Lower leg skin (tissue), 4 donors: ENCODE measurements at regions not wholly inside any gene's neighbourhood (a gene's known extent, or its start where the extent isn't known, plus 50 kb on each side); places are given as distances from the start of the nearest gene placed in this dataset.
"Not testable (repeated sequence)": the region's sequence is repeated elsewhere in the genome, so short reads cannot be mapped to it uniquely, and the experiment has no call there.

ENCODE experiments used
- DNase-seq, 2 donors: peaks; one replicate each; pipeline ENCODE4 v3.0.0-alpha.2; 2019; ENCODE audit warnings: low spot score in 2 of 2
- H3K4me3 ChIP-seq: fragments of 200-600 bp; sonication (generic); 2 replicates; pipeline ENCODE4 v1.5.1; 2017; ENCODE audit warnings: mild to moderate bottlenecking, low read depth; ENCODE audit not compliant: poor library complexity, severe bottlenecking
- CTCF ChIP-seq, 3 donors: fragments of 450-650 bp; IDR thresholded peaks; one replicate each; pipeline ENCODE4 v1.5.1; 2016; ENCODE audit warnings: antibody characterized with exemption in 3 of 3, mild to moderate bottlenecking in 3 of 3, moderate library complexity in 2 of 3
- POLR2A ChIP-seq, 2 donors: fragments of 450-650 bp; IDR thresholded peaks; one replicate each; pipeline ENCODE4 v1.6.1; 2016 to 2017; ENCODE audit warnings: antibody characterized with exemption in 2 of 2, mild to moderate bottlenecking in 1 of 2, moderate library complexity in 1 of 2
- WGBS, 2 donors: methylation state at CpG; one replicate each; pipeline ENCODE4 v1.1.5; 2018; 5-methylcytosine and 5-hydroxymethylcytosine counted together
- intact Hi-C: fragments of 100-400 bp; cut with DNase I; formaldehyde crosslinking; loops from one replicate; pipeline ENCODE4 v1.15.0; 2023; ENCODE audit warnings: low total_unique reads

- DNase-seq, result peak in 1 of 2 donors; percentile 14
- 66 to 78% methylated on average over 10 of the region's 10 CpGs for WGBS, 2 donors
- H3K4me3 ChIP-seq, result no peak overlapping the region
- intact Hi-C loops, result no loop called here
- TF ChIP-seq POLR2A (IDR thresholded peaks at IDR 0.05) (no peak), CTCF (IDR thresholded peaks at IDR 0.05) (no peak)
Observed at GRCh38 chrX:65932173-65933084, 107.5 kb downstream of the VSIG4 start.

- no peak for DNase-seq
- 48 to 55% methylated on average over 5 of the region's 5 CpGs for WGBS, 2 donors
- TF ChIP-seq CTCF (IDR thresholded peaks at IDR 0.05), result no peak
- H3K4me3 ChIP-seq, result no peak overlapping the region
- intact Hi-C loops, result no loop called here
Observed at GRCh38 chrX:65928522-65928921, 111.4 kb downstream of the VSIG4 start.

- DNase-seq, intact Hi-C loops, H3K4me3 ChIP-seq: not testable (repeated sequence)
- whole genome bisulfite sequencing, 2 donors, result 62 to 71% methylated on average over 3 of the region's 3 CpGs
Observed at GRCh38 chrX:65927386-65927785, 112.5 kb downstream of the VSIG4 start.

GRCh38 chrX:65926095-65927019, 113.5 kb downstream of the VSIG4 start:
- 44 to 83% methylated on average over 1 to 5 of the region's 5 CpGs for WGBS, 2 donors
- no peak for TF ChIP-seq CTCF (IDR thresholded peaks at IDR 0.05)
- no peak for TF ChIP-seq POLR2A (IDR thresholded peaks at IDR 0.05)
- intact Hi-C loops, result no loop called here
- no peak for DNase-seq
- no peak overlapping the region for H3K4me3 ChIP-seq

- H3K4me3 ChIP-seq, result no peak overlapping the region
- TF ChIP-seq POLR2A (IDR thresholded peaks at IDR 0.05) (no peak), CTCF (IDR thresholded peaks at IDR 0.05) (no peak)
- WGBS, 2 donors, result 93 to 100% methylated on average over 2 to 3 of the region's 3 CpGs
- DNase-seq, result no peak
- intact Hi-C loops, result no loop called here
Observed at GRCh38 chrX:65925592-65925991, 114.3 kb downstream of the VSIG4 start.

GRCh38 chrX:65925005-65925404, 114.9 kb downstream of the VSIG4 start:
- intact Hi-C loops, result no loop called here
- no peak for DNase-seq
- no peak for TF ChIP-seq POLR2A (IDR thresholded peaks at IDR 0.05)
- WGBS, 2 donors, result 40 to 60% methylated on average over 3 of the region's 3 CpGs
- no peak overlapping the region for H3K4me3 ChIP-seq
